ENCODE measurements at regions not wholly inside any gene's neighbourhood (a gene's known extent, or its start where the extent isn't known, plus 50 kb on each side); places are given as distances from the start of the nearest gene placed in this dataset.
"Not testable (repeated sequence)": the region's sequence is repeated elsewhere in the genome, so short reads cannot be mapped to it uniquely, and the experiment has no call there.

DNA sequence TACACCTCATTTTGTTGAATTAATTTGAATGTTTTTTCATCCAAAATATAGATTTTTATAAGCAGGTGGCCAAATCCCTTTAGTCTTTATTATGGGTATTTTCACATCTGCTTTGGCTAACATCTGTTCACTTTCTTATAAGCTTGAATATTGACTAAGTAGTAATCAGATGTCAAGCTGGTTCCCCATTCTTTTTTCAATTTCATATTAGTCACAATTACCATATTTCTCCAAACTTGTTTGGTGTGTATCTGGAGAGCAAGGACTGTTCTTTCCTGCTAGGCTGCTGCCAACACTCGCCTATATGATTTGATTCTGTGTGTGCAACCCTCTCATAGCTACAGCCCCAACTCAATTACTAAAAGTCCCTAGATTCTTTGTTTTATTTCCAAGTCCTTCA lies 608.5 kb downstream of the PSAT1 start:
- no peaks in the 10 kb centered on the region for H3K36me3 ChIP-seq (ENCODE audit: insufficient read depth, low read length, poor library complexity, severe bottlenecking)
- H3K27me3 ChIP-seq (replicated peaks; ENCODE audit: insufficient read depth, low read depth, low read length, poor library complexity) = no peaks in the 10 kb centered on the region
- no peaks in the 10 kb centered on the region for H3K4me1 ChIP-seq (ENCODE audit: insufficient read depth, low read length, poor library complexity, severe bottlenecking)
- ChIA-PET CTCF (no interaction called here), POLR2A (ENCODE audit: low non-redundant PET) (no interaction called here)
- DNase-seq (ENCODE audit: low spot score) = no peak
- intact Hi-C loops (cut with micrococcal nuclease; ENCODE audit: unreplicated experiment) = no loop called here
- no peak for TF ChIP-seq EZH2 (IDR thresholded peaks at IDR 0.05; ENCODE audit: borderline replicate concordance, low read depth, low read length, poor library complexity, severe bottlenecking)
- TF ChIP-seq, protein P1, sequence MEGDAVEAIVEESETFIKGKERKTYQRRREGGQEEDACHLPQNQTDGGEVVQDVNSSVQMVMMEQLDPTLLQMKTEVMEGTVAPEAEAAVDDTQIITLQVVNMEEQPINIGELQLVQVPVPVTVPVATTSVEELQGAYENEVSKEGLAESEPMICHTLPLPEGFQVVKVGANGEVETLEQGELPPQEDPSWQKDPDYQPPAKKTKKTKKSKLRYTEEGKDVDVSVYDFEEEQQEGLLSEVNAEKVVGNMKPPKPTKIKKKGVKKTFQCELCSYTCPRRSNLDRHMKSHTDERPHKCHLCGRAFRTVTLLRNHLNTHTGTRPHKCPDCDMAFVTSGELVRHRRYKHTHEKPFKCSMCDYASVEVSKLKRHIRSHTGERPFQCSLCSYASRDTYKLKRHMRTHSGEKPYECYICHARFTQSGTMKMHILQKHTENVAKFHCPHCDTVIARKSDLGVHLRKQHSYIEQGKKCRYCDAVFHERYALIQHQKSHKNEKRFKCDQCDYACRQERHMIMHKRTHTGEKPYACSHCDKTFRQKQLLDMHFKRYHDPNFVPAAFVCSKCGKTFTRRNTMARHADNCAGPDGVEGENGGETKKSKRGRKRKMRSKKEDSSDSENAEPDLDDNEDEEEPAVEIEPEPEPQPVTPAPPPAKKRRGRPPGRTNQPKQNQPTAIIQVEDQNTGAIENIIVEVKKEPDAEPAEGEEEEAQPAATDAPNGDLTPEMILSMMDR (conservative IDR thresholded peaks at IDR 0.05; ENCODE audit: low read depth, low read length) = no peak
- no peak overlapping the region for H3K27ac ChIP-seq (ENCODE audit: low read depth, low read length, poor library complexity, severe bottlenecking)
- BruUV-seq (replicated peaks) = no TSS peak
- no peaks in the 10 kb centered on the region for H3K9me3 ChIP-seq (ENCODE audit: low read depth, low read length, poor library complexity, severe bottlenecking)
- H3K4me3 ChIP-seq (ENCODE audit: low read depth, low read length, poor library complexity, severe bottlenecking) = no peak overlapping the region

DNA sequence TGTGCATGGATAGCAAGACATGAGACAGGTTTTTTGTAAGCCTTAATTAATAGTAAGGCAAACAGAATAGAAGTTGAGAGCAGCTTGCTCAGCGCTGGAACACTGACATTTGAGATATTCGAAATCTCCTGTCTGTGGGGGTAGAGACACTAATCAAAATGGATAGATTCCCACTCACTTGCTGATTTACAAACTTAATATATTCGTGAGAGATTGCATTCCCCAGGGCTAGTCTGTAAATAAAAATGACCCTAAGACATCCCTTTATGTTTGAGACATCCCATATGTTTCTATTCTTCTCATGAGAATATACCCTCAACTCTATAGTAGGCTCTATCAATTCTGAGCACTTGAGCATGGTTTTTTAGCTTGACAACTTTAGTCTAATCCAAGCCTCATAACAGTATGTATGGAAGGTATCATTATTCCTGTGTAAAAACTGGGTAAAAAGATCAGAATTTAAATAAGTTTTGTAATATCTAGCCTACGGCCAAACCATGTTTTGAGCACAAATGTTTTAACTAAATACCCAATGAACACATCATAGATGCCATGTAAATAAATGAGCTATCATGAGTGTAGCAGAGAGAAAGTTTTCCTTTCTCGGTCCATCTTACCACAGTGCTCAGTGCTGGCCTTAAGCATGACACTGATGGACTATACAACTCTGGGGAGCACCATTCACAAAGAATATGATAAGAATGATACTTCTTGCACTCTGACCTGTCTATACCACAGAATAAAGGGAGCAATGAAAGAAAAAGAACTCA lies 609.2 kb downstream of the PSAT1 start:
- ChIA-PET CTCF (no interaction called here), POLR2A (ENCODE audit: low non-redundant PET) (no interaction called here)
- Histone ChIP-seq H3K4me1 (ENCODE audit: insufficient read depth, low read length, poor library complexity, severe bottlenecking) (no peaks in the 10 kb centered on the region), H3K4me3 (ENCODE audit: low read depth, low read length, poor library complexity, severe bottlenecking) (no peak overlapping the region), H3K36me3 (ENCODE audit: insufficient read depth, low read length, poor library complexity, severe bottlenecking) (no peaks in the 10 kb centered on the region), H3K27ac (ENCODE audit: low read depth, low read length, poor library complexity, severe bottlenecking) (no peak overlapping the region), H3K27me3 (replicated peaks; ENCODE audit: insufficient read depth, low read depth, low read length, poor library complexity) (no peaks in the 10 kb centered on the region), H3K9me3 (ENCODE audit: low read depth, low read length, poor library complexity, severe bottlenecking) (no peaks in the 10 kb centered on the region)
- DNase-seq (ENCODE audit: low spot score) = no peak
- intact Hi-C loops (cut with micrococcal nuclease; ENCODE audit: unreplicated experiment) = no loop called here
- TF ChIP-seq, protein P1 (conservative IDR thresholded peaks at IDR 0.05; ENCODE audit: low read depth, low read length) = no peak
- TF ChIP-seq EZH2 (IDR thresholded peaks at IDR 0.05; ENCODE audit: borderline replicate concordance, low read depth, low read length, poor library complexity, severe bottlenecking) = no peak
- no TSS peak for BruUV-seq (replicated peaks)

DNA sequence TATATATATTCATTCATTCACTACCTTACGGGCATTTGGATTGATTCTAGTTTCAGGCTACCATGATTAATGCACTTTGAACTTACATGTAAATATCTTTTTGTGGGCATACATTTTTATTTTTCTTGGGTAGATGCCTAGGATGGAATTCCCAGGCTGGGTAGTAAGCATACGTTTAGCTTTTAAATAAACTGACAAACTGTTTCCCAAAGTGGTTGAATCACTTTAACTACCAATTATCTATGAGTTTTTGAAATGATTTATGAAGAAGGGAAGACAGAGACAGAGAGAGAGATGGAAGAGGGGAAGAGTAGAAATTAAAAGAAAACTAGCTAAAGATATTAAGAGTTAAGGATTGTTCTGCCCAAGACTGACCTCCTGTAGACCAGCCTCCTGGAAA lies 612.6 kb downstream of the PSAT1 start:
- Histone ChIP-seq H3K4me3 (ENCODE audit: low read depth, low read length, poor library complexity, severe bottlenecking) (no peak overlapping the region), H3K36me3 (ENCODE audit: insufficient read depth, low read length, poor library complexity, severe bottlenecking) (no peaks in the 10 kb centered on the region), H3K4me1 (ENCODE audit: insufficient read depth, low read length, poor library complexity, severe bottlenecking) (no peaks in the 10 kb centered on the region), H3K27me3 (replicated peaks; ENCODE audit: insufficient read depth, low read depth, low read length, poor library complexity) (no peaks in the 10 kb centered on the region), H3K9me3 (ENCODE audit: low read depth, low read length, poor library complexity, severe bottlenecking) (no peaks in the 10 kb centered on the region), H3K27ac (ENCODE audit: low read depth, low read length, poor library complexity, severe bottlenecking) (no peak overlapping the region)
- ChIA-PET CTCF (no interaction called here), POLR2A (ENCODE audit: low non-redundant PET) (no interaction called here)
- TF ChIP-seq, protein P1 (conservative IDR thresholded peaks at IDR 0.05; ENCODE audit: low read depth, low read length) = no peak
- TF ChIP-seq EZH2 (IDR thresholded peaks at IDR 0.05; ENCODE audit: borderline replicate concordance, low read depth, low read length, poor library complexity, severe bottlenecking) = no peak
- intact Hi-C loops (cut with micrococcal nuclease; ENCODE audit: unreplicated experiment) = no loop called here
- no peak for DNase-seq (ENCODE audit: low spot score)
- BruUV-seq (replicated peaks) = no TSS peak

DNA sequence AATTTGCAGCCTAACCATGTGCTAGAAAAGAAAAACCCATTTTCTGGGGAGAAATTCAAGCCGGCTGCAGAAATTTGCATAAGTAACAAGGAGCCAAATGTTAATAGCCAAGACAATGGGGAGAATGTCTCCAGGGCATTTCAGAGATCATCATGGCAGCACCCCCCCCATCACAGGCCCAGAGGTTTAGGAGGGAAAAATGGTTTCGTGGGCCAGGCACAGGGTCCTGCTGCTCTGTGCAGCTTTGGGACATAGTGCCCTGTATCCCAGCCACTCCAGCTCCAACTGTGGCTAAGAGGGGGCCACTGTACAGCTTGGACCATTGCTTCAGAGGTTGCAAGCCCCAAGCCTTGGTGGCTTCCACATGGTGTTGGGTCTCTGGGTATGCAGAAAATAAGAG lies 620.0 kb downstream of the PSAT1 start:
- H3K36me3 ChIP-seq (ENCODE audit: insufficient read depth, low read length, poor library complexity, severe bottlenecking); DNase-seq (ENCODE audit: low spot score); H3K27me3 ChIP-seq (replicated peaks; ENCODE audit: insufficient read depth, low read depth, low read length, poor library complexity); H3K4me1 ChIP-seq (ENCODE audit: insufficient read depth, low read length, poor library complexity, severe bottlenecking); H3K4me3 ChIP-seq (ENCODE audit: low read depth, low read length, poor library complexity, severe bottlenecking); POLR2A ChIA-PET (ENCODE audit: low non-redundant PET); H3K27ac ChIP-seq (ENCODE audit: low read depth, low read length, poor library complexity, severe bottlenecking); BruUV-seq (replicated peaks); H3K9me3 ChIP-seq (ENCODE audit: low read depth, low read length, poor library complexity, severe bottlenecking); CTCF ChIA-PET; intact Hi-C loops (cut with micrococcal nuclease; ENCODE audit: unreplicated experiment): not testable (repeated sequence)

Measured in A673 (cell line).